SK-N-SH treated with all-trans-retinoic acid at 6 μM for 48 hours (cell line): ENCODE measurements at regions not wholly inside any gene's neighbourhood (a gene's known extent, or its start where the extent isn't known, plus 50 kb on each side); places are given as distances from the start of the nearest gene placed in this dataset.

Experiments
- ARNTL ChIP-seq: fragments of 450-650 bp; formaldehyde crosslinking; IDR thresholded peaks from 2 replicates; pipeline ENCODE4 v1.5.0; 2020; ENCODE audit warnings: low read depth, mild to moderate bottlenecking, moderate library complexity, borderline replicate concordance
- CSDC2 ChIP-seq: fragments of 250-450 bp; sonication (Bioruptor Pico); IDR thresholded peaks from 2 replicates; pipeline ENCODE4 v1.5.0; 2020; ENCODE audit warnings: mild to moderate bottlenecking, moderate library complexity
- CSRNP3 ChIP-seq: fragments of 250-450 bp; sonication (Bioruptor Pico); IDR thresholded peaks from 2 replicates; pipeline ENCODE4 v1.5.1; 2021; ENCODE audit warnings: mild to moderate bottlenecking, moderate library complexity
- ESRRG ChIP-seq: fragments of 250-450 bp; sonication (Bioruptor Pico); IDR thresholded peaks from 2 replicates; pipeline ENCODE4 v1.6.1; 2021; ENCODE audit warnings: mild to moderate bottlenecking
- ISL1 ChIP-seq: fragments of 250-450 bp; sonication (Bioruptor Pico); IDR thresholded peaks from 2 replicates; pipeline ENCODE4 v2.1.2; 2022; ENCODE audit warnings: mild to moderate bottlenecking, moderate library complexity
- OSR1 ChIP-seq: fragments of 250-450 bp; sonication (Bioruptor Pico); IDR thresholded peaks from 2 replicates; pipeline ENCODE4 v1.8.0; 2022; ENCODE audit warnings: moderate library complexity, mild to moderate bottlenecking, inconsistent platforms
- PATZ1 ChIP-seq: fragments of 250-450 bp; sonication (Bioruptor Pico); IDR thresholded peaks from 2 replicates; pipeline ENCODE4 v1.8.0; 2020; ENCODE audit warnings: mild to moderate bottlenecking, moderate library complexity, borderline replicate concordance
- RARB ChIP-seq: fragments of 250-450 bp; sonication (Bioruptor Pico); IDR thresholded peaks from 2 replicates; pipeline ENCODE4 v1.8.0; 2021; ENCODE audit warnings: mild to moderate bottlenecking, moderate library complexity
- TOX ChIP-seq: fragments of 250-450 bp; sonication (Bioruptor Pico); IDR thresholded peaks from 2 replicates; pipeline ENCODE4 v1.8.0; 2021; ENCODE audit warnings: mild to moderate bottlenecking, moderate library complexity, borderline replicate concordance
- ZC3H10 ChIP-seq: fragments of 250-450 bp; sonication (Bioruptor Pico); IDR thresholded peaks from 2 replicates; pipeline ENCODE4 v1.5.1; 2021; ENCODE audit warnings: mild to moderate bottlenecking, moderate library complexity
- ZFP30 ChIP-seq: fragments of 450-650 bp; formaldehyde crosslinking; IDR thresholded peaks from 2 replicates; pipeline ENCODE4 v1.5.0; 2022; ENCODE audit warnings: mild to moderate bottlenecking, moderate library complexity
- ZNF565 ChIP-seq: fragments of 450-650 bp; formaldehyde crosslinking; conservative IDR thresholded peaks from 2 replicates; pipeline ENCODE4 v1.5.0; 2020; ENCODE audit warnings: low read depth, mild to moderate bottlenecking, moderate library complexity
- ZNF70 ChIP-seq: fragments of 450-650 bp; formaldehyde crosslinking; IDR thresholded peaks from 2 replicates; pipeline ENCODE4 v1.5.0; 2020; ENCODE audit warnings: mild to moderate bottlenecking, moderate library complexity
- ZNF8 ChIP-seq: fragments of 450-650 bp; formaldehyde crosslinking; IDR thresholded peaks from 2 replicates; pipeline ENCODE4 v1.5.0; 2020; ENCODE audit warnings: mild to moderate bottlenecking, moderate library complexity

- TF ChIP-seq PATZ1 (no peak), OSR1 (CRISPR knock-in tag) (no peak), ZFP30 (CRISPR knock-in tag) (no peak), ZNF8 (CRISPR knock-in tag) (no peak), CSDC2 (CRISPR knock-in tag) (no peak), CSRNP3 (no peak), RARB (CRISPR knock-in tag) (no peak), ZC3H10 (CRISPR knock-in tag) (no peak), ESRRG (CRISPR knock-in tag) (no peak), ZNF70 (no peak), TOX (no peak), ARNTL (CRISPR knock-in tag) (no peak), ZNF565 (CRISPR knock-in tag) (no peak), ISL1 (CRISPR knock-in tag) (no peak)
Measured at GRCh38 chr2:12421046-12421445, 295.7 kb upstream of the TRIB2 start.
